ENCODE measurements at regions not wholly inside any gene's neighbourhood (a gene's known extent, or its start where the extent isn't known, plus 50 kb on each side); places are given as distances from the start of the nearest gene placed in this dataset.
"Not testable (repeated sequence)": the region's sequence is repeated elsewhere in the genome, so short reads cannot be mapped to it uniquely, and the experiment has no call there.

DNA sequence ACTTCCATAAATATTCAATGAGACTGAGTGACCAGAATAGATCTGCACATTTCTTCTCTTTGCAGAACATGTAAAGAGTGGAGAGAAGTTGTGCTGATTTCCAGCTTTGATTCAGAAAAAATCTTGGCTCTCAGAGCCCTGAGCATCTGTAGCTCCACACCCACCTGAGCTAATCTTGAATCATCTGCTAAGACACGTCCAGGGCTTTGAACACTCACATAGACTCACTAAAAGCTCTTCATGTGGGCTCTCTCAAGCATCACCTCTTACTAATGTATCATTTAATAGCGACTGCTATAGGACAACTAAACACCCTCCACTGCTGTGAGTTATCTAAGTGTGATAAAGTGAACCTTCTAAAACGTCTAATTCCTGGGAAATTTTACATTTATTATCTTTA lies 147.7 kb upstream of the GRIA3 start:
- no peak for DNase-seq

- no peak for DNase-seq
Observed at GRCh38 chrX:123049071-123049625, 134.9 kb upstream of the GRIA3 start.

GRCh38 chrX:123060986-123061385 lies 123.1 kb upstream of the GRIA3 start:
- DNase-seq, result no peak

DNA sequence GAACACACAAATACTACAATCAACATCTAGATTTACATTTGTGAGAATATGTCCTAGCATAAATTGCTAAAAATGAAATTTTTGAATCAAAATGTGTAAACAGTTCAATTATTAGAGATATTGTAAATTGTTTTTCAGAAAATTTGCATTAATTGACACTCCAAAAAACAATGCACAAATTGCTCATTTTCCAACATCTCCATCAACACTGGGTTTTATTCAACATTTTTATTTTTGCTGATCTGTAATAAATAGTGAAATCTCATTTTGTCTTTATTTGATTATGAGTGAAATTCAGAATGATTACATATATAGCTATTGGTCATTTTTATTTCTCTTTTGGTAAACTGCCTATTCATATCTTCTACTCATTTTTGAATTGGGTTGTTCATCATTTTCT lies 120.0 kb upstream of the GRIA3 start:
- DNase-seq, result no peak

- DNase-seq, result no peak
Observed at GRCh38 chrX:123072686-123073385, 111.2 kb upstream of the GRIA3 start.

DNA sequence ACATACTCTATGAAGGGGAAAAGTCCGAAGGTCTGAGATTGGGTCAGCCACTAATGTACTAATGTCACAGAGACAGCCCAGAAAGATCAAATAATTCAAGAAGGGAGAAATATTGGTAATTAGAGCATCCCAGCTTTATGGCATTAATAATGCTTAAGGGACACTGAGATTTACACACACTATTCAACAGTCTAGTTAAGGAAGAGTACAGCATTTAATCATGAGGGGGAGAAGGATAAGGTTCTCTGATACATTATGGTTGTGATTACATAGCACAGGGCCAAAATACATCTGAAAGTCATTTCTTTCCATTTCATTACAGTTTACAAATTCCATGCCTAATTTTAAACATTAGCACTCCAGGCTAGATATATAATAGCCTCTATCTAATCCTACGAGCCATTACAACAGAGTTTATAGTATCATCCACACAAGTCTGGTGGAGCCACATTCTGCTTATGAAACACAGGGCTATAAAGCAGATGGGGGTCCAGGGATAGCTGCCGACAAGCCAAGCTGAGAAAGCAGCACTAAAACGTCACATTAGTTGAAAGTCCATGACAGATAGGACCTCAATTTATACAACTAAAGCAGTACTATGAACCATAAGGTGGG lies 108.0 kb upstream of the GRIA3 start:
- DNase-seq, result no peak

DNA sequence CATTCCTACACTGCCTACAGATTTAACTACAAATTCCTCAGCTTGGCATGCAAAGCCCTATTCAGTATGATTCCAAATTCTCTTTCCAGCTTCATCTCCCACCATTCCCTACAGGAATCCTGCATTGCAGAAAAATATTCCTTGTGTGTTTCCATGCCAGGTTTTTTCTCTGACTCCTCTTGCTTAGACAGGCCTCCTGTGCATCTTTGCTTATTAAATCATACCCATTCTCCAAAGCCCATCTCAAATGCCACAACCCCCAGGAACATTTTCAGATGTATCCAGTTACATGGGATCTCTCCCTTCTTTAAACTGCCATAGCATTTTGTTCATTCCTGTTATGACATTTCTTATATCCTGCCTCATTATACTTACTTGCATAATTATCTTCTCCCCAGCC lies 106.4 kb upstream of the GRIA3 start:
- no peak for DNase-seq

DNA sequence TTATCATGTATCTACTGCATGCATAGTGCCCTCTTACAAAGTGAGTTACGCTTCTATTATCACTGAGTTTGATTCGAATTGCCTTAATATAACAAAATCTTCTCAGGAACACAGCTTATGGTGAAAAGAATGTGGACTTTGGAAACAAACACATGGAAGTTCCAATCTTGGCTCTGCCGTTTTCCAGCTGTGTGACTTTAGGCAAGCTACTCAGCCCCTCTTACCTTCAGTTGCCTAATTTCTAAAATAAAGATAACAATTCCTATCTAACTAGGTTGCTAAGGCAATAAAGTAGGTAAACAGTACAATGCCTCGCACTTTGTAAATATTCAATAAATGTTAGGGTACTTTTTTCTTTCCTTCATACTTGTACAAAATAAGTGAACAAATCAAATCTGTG lies 104.0 kb upstream of the GRIA3 start:
- no peak for DNase-seq

DNA sequence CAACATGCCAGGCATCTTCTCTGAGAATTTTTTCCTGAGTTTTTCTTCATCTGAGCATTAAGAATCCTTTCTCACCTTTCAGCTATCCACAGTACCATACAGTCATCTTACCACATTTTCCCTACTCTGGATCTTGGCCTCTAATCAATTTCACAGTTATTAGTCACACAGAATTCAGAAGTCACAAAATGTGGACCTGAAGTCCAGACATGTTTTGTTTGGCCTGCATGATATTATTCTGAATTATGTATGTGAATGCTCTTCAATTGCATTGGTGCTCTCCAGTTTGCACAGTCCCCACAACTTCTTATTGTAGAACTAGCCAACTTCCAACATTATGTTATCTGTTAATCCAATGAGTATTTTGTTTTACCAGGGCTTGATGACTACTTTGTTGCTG lies 102.3 kb upstream of the GRIA3 start:
- DNase-seq, result no peak

DNA sequence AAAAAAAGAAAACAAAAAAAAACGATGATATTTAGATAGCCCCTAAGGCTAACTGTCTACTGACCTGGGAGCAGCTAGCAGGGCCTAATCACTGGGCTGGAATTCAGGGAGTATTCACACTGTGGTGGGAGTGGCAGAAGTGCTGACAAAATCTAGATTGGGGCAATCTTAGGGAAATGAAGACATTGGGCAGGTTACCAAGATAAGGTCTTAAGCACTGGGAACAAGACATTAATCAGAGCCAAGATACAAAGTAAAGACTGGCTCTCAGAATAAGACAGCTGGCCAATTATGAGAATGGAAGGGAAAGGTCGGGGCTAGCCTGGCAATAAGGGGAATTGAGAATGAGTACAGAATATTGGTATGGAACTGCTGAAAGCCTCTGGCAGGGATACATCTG lies 100.2 kb upstream of the GRIA3 start:
- DNase-seq, result no peak

GRCh38 chrX:123084797-123085196 lies 99.3 kb upstream of the GRIA3 start:
- no peak for DNase-seq

GRCh38 chrX:123085311-123085940 lies 98.7 kb upstream of the GRIA3 start:
- DNase-seq, result no peak

DNA sequence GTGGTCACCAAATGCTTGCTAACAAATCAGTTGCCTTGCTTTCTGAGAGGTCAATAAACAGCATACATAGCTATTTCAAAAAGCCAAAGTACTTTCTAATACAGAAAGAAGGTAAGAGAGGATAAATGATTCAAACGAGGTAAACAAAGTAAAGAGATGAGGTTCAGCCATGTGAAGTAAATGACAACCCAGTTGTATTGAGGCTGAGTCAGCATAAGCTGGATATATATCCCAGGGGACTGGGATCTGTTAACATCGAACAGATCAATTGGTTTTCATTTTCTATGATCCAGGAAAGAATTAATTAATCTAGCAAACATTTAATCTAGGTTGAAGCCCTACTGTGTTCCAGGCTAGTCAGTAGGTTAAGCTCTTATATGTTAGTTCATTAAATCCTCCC lies 97.3 kb upstream of the GRIA3 start:
- DNase-seq, result no peak

DNA sequence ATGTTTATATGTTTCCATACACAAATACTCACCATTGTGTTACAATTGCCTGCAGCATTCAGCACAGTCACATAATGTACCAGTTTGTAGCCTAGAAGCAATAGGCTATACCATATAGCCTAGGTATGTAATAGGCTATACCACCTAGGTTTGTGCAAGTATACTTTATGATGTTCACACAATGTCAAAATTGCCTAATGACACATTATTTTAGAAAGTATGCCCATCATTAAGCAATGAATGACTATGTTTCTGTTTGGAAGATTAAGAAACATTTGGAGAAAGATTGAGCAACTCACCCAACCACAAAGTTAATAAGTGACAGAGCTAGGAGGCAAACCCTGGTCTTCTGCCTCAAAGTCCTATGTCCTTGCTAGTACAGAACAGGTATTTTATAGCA lies 96.8 kb upstream of the GRIA3 start:
- no peak for DNase-seq

GRCh38 chrX:123088331-123088730 lies 95.7 kb upstream of the GRIA3 start:
- DNase-seq, result no peak

- no peak for DNase-seq
Observed at GRCh38 chrX:123088930-123089329, 95.1 kb upstream of the GRIA3 start.

- DNase-seq, result no peak
Observed at GRCh38 chrX:123093792-123094191, 90.3 kb upstream of the GRIA3 start.

DNA sequence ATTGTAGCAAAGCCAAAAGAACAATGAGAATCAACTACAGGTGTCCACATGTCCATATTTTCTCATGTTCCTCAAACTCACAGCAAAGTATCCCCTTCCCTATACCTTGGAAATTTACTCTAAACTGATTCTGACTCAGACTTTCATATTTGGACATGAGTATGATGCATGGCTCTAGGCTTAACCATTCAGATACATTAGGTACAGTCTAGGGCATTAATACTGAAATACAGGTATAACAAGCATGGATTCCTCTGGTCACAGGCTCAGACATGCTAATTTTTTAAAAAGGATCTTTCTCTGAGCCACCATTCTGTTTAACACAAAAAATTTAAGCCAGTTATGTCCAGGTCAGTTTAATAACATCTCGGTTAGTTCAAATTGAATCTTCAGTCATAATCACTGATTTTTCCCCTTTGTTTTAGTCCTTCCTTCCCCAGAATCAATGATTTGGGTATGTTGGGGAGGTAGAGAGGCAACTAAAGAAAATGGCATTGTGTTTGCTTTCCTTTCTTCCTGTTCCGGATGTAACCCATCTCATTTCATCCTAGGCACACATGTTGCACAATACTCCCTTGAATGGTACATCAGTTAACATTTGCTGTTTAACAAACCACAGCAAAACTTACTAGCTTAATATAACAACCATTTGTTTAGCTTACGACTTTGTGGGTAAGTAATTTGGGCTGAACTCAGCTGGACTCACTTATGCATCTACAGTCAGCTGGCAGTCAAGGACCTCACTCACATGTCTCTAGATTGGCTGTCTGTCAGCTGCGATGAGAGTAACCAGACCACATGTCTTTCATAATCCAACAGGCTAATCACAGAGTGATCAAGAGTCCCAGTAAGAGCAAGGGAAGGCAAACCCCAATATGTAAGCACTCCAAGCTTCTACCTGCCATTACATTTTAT lies 75.3 kb upstream of the GRIA3 start:
- no peak for DNase-seq

DNA sequence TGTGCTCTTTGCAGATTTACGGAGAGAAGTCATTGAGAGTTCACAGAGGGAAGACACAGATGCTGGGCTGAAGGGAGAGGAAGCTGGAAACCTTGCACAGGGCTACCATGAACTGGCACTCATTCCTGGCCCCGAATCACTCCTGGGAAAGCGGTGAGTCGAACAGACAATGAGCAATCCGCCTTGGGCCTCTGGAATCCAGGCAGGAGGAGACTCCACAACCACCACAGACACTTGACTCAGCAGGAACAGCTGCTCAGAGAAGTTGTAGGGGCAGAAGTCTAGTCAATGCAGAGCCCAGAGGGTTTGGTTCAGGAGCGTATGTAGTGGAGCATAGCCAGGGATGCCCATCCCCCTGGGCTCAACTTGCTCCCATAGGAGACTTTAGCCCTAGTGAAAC lies 62.8 kb upstream of the GRIA3 start:
- DNase-seq, result no peak

GRCh38 chrX:123129805-123130204 lies 54.3 kb upstream of the GRIA3 start:
- DNase-seq, result not testable (repeated sequence)

All from CD4-positive, alpha-beta T cell treated with Interleukin-17A for 1 hour (primary cell).